MM.1S (cell line): ENCODE measurements at regions not wholly inside any gene's neighbourhood (a gene's known extent, or its start where the extent isn't known, plus 50 kb on each side); places are given as distances from the start of the nearest gene placed in this dataset.

Experiments used
- DNase-seq: peaks from one replicate; pipeline ENCODE4 v3.0.0-alpha.2; 2015
- H2AFZ ChIP-seq: fragments of 300-600 bp; sonication (generic); 2 replicates; pipeline ENCODE4 v1.6.0; 2016; ENCODE audit warnings: antibody characterized with exemption, low read length
- H3F3A ChIP-seq: fragments of 300-600 bp; sonication (generic); 2 replicates; pipeline ENCODE4 v1.6.1; 2016; ENCODE audit warnings: mild to moderate bottlenecking, antibody characterized with exemption, low read length, moderate library complexity, mixed read lengths; ENCODE audit not compliant: insufficient read depth
- H3K27ac ChIP-seq: fragments of 300-600 bp; sonication (generic); 2 replicates; pipeline ENCODE4 v1.5.1; 2016; ENCODE audit warnings: mild to moderate bottlenecking, low read length
- H3K27me3 ChIP-seq: fragments of 300-600 bp; sonication (generic); replicated peaks from 2 replicates; pipeline ENCODE4 v1.6.0; 2016; ENCODE audit warnings: low read length; ENCODE audit not compliant: insufficient read depth
- H3K36me3 ChIP-seq: fragments of 300-600 bp; sonication (generic); replicated peaks from 2 replicates; pipeline ENCODE4 v1.6.1; 2016; ENCODE audit warnings: mild to moderate bottlenecking, low read length, mixed read lengths; ENCODE audit not compliant: insufficient read depth
- H3K4me1 ChIP-seq: fragments of 300-600 bp; sonication (generic); 2 replicates; pipeline ENCODE4 v1.6.1; 2016; ENCODE audit warnings: low read length, mixed read lengths
- H3K4me2 ChIP-seq: fragments of 300-600 bp; sonication (generic); 2 replicates; pipeline ENCODE4 v1.6.0; 2016; ENCODE audit warnings: low read depth, low read length
- H3K4me3 ChIP-seq: fragments of 300-600 bp; sonication (generic); 2 replicates; pipeline ENCODE4 v1.5.1; 2016; ENCODE audit warnings: low read length, mixed read lengths
- H3K79me2 ChIP-seq: fragments of 300-600 bp; sonication (generic); 2 replicates; pipeline ENCODE4 v1.6.1; 2016; ENCODE audit warnings: mixed run types, low read length, mixed read lengths
- H3K9ac ChIP-seq: fragments of 300-600 bp; sonication (generic); 2 replicates; pipeline ENCODE4 v1.6.1; 2016; ENCODE audit warnings: low read length, mixed read lengths
- H3K9me2 ChIP-seq: fragments of 300-600 bp; sonication (generic); replicated peaks from 2 replicates; pipeline ENCODE4 v1.6.1; 2016; ENCODE audit warnings: mild to moderate bottlenecking, low read length, mixed read lengths; ENCODE audit not compliant: insufficient read depth
- H3K9me3 ChIP-seq: fragments of 300-600 bp; sonication (generic); replicated peaks from 2 replicates; pipeline ENCODE4 v1.6.1; 2016; ENCODE audit warnings: mild to moderate bottlenecking, low read length, mixed read lengths; ENCODE audit not compliant: insufficient read depth
- H4K20me1 ChIP-seq: fragments of 300-600 bp; sonication (generic); 2 replicates; pipeline ENCODE4 v1.6.1; 2016; ENCODE audit warnings: mild to moderate bottlenecking, low read length, moderate library complexity, mixed read lengths; ENCODE audit not compliant: insufficient read depth
- EZH2 ChIP-seq: fragments of 300-600 bp; sonication (generic); optimal IDR thresholded peaks from 2 replicates; pipeline ENCODE3; 2017; ENCODE audit warnings: low read depth, mild to moderate bottlenecking, antibody characterized with exemption, low read length, mixed read lengths
- EZH2phosphoT487 ChIP-seq: fragments of 300-600 bp; sonication (generic); IDR thresholded peaks from 2 replicates; pipeline ENCODE4 v1.6.1; 2018; ENCODE audit warnings: antibody characterized with exemption, low read length
- TF ChIP-seq, protein P1 (sequence below): fragments of 300-600 bp; sonication (generic); IDR thresholded peaks from 2 replicates; pipeline ENCODE4 v1.5.1; 2016; ENCODE audit warnings: antibody characterized with exemption, low read length, mixed read lengths

- no peaks in the 10 kb centered on the region for H3K36me3 ChIP-seq
- H3K4me2 ChIP-seq: no peak overlapping the region
- no peaks in the 10 kb centered on the region for H3F3A ChIP-seq
- H3K79me2 ChIP-seq: no peaks in the 10 kb centered on the region
- no peak overlapping the region for H3K27ac ChIP-seq
- no peaks in the 10 kb centered on the region for H3K9me3 ChIP-seq
- H3K27me3 ChIP-seq: no peaks in the 10 kb centered on the region
- no peaks in the 10 kb centered on the region for H4K20me1 ChIP-seq
- H3K4me3 ChIP-seq: no peak overlapping the region
- DNase-seq: no peak
- H3K9me2 ChIP-seq: no peaks in the 10 kb centered on the region
- H2AFZ ChIP-seq: no peak overlapping the region
- no peak overlapping the region for H3K9ac ChIP-seq
- no peak for TF ChIP-seq EZH2
- TF ChIP-seq, protein P1, sequence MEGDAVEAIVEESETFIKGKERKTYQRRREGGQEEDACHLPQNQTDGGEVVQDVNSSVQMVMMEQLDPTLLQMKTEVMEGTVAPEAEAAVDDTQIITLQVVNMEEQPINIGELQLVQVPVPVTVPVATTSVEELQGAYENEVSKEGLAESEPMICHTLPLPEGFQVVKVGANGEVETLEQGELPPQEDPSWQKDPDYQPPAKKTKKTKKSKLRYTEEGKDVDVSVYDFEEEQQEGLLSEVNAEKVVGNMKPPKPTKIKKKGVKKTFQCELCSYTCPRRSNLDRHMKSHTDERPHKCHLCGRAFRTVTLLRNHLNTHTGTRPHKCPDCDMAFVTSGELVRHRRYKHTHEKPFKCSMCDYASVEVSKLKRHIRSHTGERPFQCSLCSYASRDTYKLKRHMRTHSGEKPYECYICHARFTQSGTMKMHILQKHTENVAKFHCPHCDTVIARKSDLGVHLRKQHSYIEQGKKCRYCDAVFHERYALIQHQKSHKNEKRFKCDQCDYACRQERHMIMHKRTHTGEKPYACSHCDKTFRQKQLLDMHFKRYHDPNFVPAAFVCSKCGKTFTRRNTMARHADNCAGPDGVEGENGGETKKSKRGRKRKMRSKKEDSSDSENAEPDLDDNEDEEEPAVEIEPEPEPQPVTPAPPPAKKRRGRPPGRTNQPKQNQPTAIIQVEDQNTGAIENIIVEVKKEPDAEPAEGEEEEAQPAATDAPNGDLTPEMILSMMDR: no peak
- no peaks in the 10 kb centered on the region for H3K4me1 ChIP-seq
Observed at GRCh38 chr1:108033550-108033951, 68.6 kb upstream of the VAV3 start.

DNA sequence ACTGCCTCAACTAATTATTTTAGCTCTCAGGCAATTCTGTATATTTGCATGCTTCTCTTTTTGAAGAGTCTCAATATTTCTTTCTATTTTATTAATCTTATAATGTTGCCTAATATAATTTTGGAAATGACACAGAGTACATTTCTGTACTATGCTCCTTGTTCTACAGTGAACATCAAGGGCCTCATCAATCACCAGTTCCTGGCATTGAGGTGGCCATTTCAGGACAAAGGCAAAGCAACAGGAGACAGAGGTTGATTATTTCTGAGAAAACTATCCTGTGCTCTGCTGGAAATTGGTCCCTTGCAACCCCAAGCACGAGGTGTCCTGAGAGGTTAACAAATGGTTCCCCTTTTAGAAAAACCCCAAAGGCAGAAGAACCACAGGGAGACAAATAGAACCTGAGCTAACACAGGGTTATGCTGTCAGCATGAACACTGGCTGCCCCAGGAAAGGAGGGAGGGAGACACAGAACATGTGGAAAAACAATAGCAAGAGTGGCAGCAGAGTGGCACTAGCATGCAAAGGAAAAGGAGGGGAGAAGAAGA lies 63.9 kb upstream of the VAV3 start:
- no peaks in the 10 kb centered on the region for H3K36me3 ChIP-seq
- TF ChIP-seq, protein P1: no peak
- TF ChIP-seq EZH2phosphoT487 (no peak), EZH2 (no peak)

DNA sequence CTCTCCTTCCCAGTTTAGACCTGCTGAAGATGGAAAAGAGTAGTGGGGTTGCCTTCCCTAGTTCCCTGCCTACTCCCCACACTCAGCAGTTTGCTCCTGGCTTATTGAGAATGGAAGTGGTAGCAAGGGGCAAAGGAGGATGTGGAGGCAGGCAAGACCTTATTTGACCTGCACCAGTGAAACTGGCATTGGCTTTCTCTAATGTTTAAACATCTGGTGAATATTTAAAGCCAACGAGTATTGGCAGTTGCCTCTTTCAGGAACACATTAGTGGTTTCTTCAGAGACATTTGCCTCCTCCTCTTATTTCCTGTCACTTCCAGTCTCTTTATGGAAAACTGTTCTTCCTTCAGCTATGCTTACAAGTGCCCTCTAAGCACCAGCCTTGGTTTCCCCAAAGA lies 62.4 kb upstream of the VAV3 start:
- Histone ChIP-seq H4K20me1 (no peaks in the 10 kb centered on the region), H3F3A (no peaks in the 10 kb centered on the region), H3K27me3 (no peaks in the 10 kb centered on the region), H2AFZ (no peak overlapping the region), H3K27ac (no peak overlapping the region), H3K9me2 (no peaks in the 10 kb centered on the region), H3K9ac (no peak overlapping the region), H3K4me2 (no peak overlapping the region), H3K4me1 (no peaks in the 10 kb centered on the region), H3K36me3 (no peaks in the 10 kb centered on the region), H3K4me3 (no peak overlapping the region), H3K9me3 (no peaks in the 10 kb centered on the region), H3K79me2 (no peaks in the 10 kb centered on the region)
- TF ChIP-seq EZH2phosphoT487 (no peak), EZH2 (no peak)
- TF ChIP-seq, protein P1: no peak
- DNase-seq: no peak

More for the DNA sequence above, 63.9 kb upstream of the VAV3 start:
- Histone ChIP-seq H4K20me1 (no peaks in the 10 kb centered on the region), H3K27ac (no peak overlapping the region), H3K79me2 (no peaks in the 10 kb centered on the region), H3K4me3 (no peak overlapping the region), H3K4me1 (no peaks in the 10 kb centered on the region), H3K4me2 (no peak overlapping the region), H3K9me3 (no peaks in the 10 kb centered on the region), H3K9ac (no peak overlapping the region), H2AFZ (no peak overlapping the region), H3F3A (no peaks in the 10 kb centered on the region), H3K27me3 (no peaks in the 10 kb centered on the region), H3K9me2 (no peaks in the 10 kb centered on the region)
- DNase-seq: no peak
